ENCODE measurements at regions not wholly inside any gene's neighbourhood (a gene's known extent, or its start where the extent isn't known, plus 50 kb on each side); places are given as distances from the start of the nearest gene placed in this dataset.

GRCh38 chr3:72263223-72263990, 478.5 kb upstream of the PROK2 start:
- H3K27me3 Mint-ChIP-seq (ENCODE audit: low read depth in 3 of 3) = peaks cover 7 to 8% (median 7%) of the 10 kb centered on the region in 3 donors
- no peak overlapping the region for H3K27ac Mint-ChIP-seq
- H3K36me3 Mint-ChIP-seq = no peaks in the 10 kb centered on the region
- no CpG with 5 or more reads among the region's 4 CpGs for WGBS (ENCODE audit: insufficient coverage)
- H3K4me3 Mint-ChIP-seq = no peak overlapping the region
- no peak overlapping the region for H3K4me2 ChIP-seq (replicated peaks; ENCODE audit: extremely low read depth, low read length, poor library complexity, severe bottlenecking)
- H3K9me3 Mint-ChIP-seq = no peaks in the 10 kb centered on the region
- TF ChIP-seq CTCF (IDR thresholded peaks at IDR 0.05) = no peak
- no peaks in the 10 kb centered on the region for H3K36me3 ChIP-seq (replicated peaks in 1 of 2; ENCODE audit: control insufficient read depth in 1 of 2, insufficient read depth in 2 of 2, low read length in 2 of 2)
- H4K20me1 ChIP-seq (ENCODE audit: insufficient read depth, low read length) = no peaks in the 10 kb centered on the region
- no peaks in the 10 kb centered on the region for H3K79me2 ChIP-seq (ENCODE audit: insufficient read depth, low read length)
- H3K27ac ChIP-seq (ENCODE audit: low read depth in 1 of 2, low read length in 2 of 2) = no peak overlapping the region
- peaks cover 11 to 21% of the 10 kb centered on the region in 2 donors for H3K4me1 ChIP-seq (ENCODE audit: control insufficient read depth in 1 of 2, insufficient read depth in 2 of 2, low read length in 2 of 2)
- H3K27me3 ChIP-seq (ENCODE audit: control insufficient read depth in 2 of 2, insufficient read depth in 2 of 2, low read length in 2 of 2) = no peaks in the 10 kb centered on the region
- no peak overlapping the region for H3K4me3 ChIP-seq (replicated peaks in 1 of 3; ENCODE audit: low read depth in 2 of 3, low read length in 3 of 3)
- DNase-seq = no peak
- intact Hi-C loops (cut with micrococcal nuclease) = no loop called here
- no peak overlapping the region for H2AFZ ChIP-seq (ENCODE audit: insufficient read depth, low read depth, low read length, poor library complexity, severe bottlenecking)
- peaks cover 29% of the 10 kb centered on the region for H3K4me1 Mint-ChIP-seq
- H3K9ac ChIP-seq (ENCODE audit: insufficient read depth, low read length, poor library complexity, severe bottlenecking) = no peak overlapping the region
- no peaks in the 10 kb centered on the region for H3K9me3 ChIP-seq (replicated peaks in 1 of 2; ENCODE audit: control insufficient read depth in 1 of 2, insufficient read depth in 1 of 2, low read length in 2 of 2)

- intact Hi-C loops (cut with micrococcal nuclease) = no loop called here
- Histone ChIP-seq H3K4me1 (ENCODE audit: control insufficient read depth in 1 of 2, insufficient read depth in 2 of 2, low read length in 2 of 2) (peaks cover 15 to 23% of the 10 kb centered on the region in 2 donors), H3K27me3 (ENCODE audit: control insufficient read depth in 2 of 2, insufficient read depth in 2 of 2, low read length in 2 of 2) (no peaks in the 10 kb centered on the region), H4K20me1 (ENCODE audit: insufficient read depth, low read length) (no peaks in the 10 kb centered on the region), H3K9ac (ENCODE audit: insufficient read depth, low read length, poor library complexity, severe bottlenecking) (no peak overlapping the region), H3K9me3 (replicated peaks in 1 of 2; ENCODE audit: control insufficient read depth in 1 of 2, insufficient read depth in 1 of 2, low read length in 2 of 2) (no peaks in the 10 kb centered on the region), H3K27ac (ENCODE audit: low read depth in 1 of 2, low read length in 2 of 2) (no peak overlapping the region), H3K36me3 (replicated peaks in 1 of 2; ENCODE audit: control insufficient read depth in 1 of 2, insufficient read depth in 2 of 2, low read length in 2 of 2) (no peaks in the 10 kb centered on the region), H2AFZ (ENCODE audit: insufficient read depth, low read depth, low read length, poor library complexity, severe bottlenecking) (no peak overlapping the region), H3K4me2 (replicated peaks; ENCODE audit: extremely low read depth, low read length, poor library complexity, severe bottlenecking) (no peak overlapping the region), H3K79me2 (ENCODE audit: insufficient read depth, low read length) (no peaks in the 10 kb centered on the region), H3K4me3 (replicated peaks in 1 of 3; ENCODE audit: low read depth in 2 of 3, low read length in 3 of 3) (no peak overlapping the region)
- WGBS (ENCODE audit: insufficient coverage) = 95% methylated on average over 2 of the region's 3 CpGs
- peaks cover 30% of the 10 kb centered on the region for H3K4me1 Mint-ChIP-seq
- no peak overlapping the region for H3K27ac Mint-ChIP-seq
- no peak for DNase-seq
- TF ChIP-seq CTCF (IDR thresholded peaks at IDR 0.05) = no peak
- no peaks in the 10 kb centered on the region for H3K9me3 Mint-ChIP-seq
- H3K27me3 Mint-ChIP-seq (ENCODE audit: low read depth in 3 of 3) = peaks cover 7 to 8% (median 8%) of the 10 kb centered on the region in 3 donors
- H3K4me3 Mint-ChIP-seq = no peak overlapping the region
- H3K36me3 Mint-ChIP-seq = no peaks in the 10 kb centered on the region
These were observed 477.8 kb upstream of the PROK2 start for GRCh38 chr3:72262736-72263135.
